Lower leg skin (tissue), 4 donors: ENCODE measurements at regions not wholly inside any gene's neighbourhood (a gene's known extent, or its start where the extent isn't known, plus 50 kb on each side); places are given as distances from the start of the nearest gene placed in this dataset.
A peak's percentile ranks its signal among the peaks of the same experiment; 100 is the strongest.

Source experiments
- DNase-seq, 2 donors: peaks; one replicate each; pipeline ENCODE4 v3.0.0-alpha.2; 2019; ENCODE audit warnings: low spot score in 2 of 2
- H3K4me3 ChIP-seq: fragments of 200-600 bp; sonication (generic); 2 replicates; pipeline ENCODE4 v1.5.1; 2017; ENCODE audit warnings: mild to moderate bottlenecking, low read depth; ENCODE audit not compliant: poor library complexity, severe bottlenecking
- CTCF ChIP-seq, 3 donors: fragments of 450-650 bp; IDR thresholded peaks; one replicate each; pipeline ENCODE4 v1.5.1; 2016; ENCODE audit warnings: antibody characterized with exemption in 3 of 3, mild to moderate bottlenecking in 3 of 3, moderate library complexity in 2 of 3
- POLR2A ChIP-seq, 2 donors: fragments of 450-650 bp; IDR thresholded peaks; one replicate each; pipeline ENCODE4 v1.6.1; 2016 to 2017; ENCODE audit warnings: antibody characterized with exemption in 2 of 2, mild to moderate bottlenecking in 1 of 2, moderate library complexity in 1 of 2
- WGBS, 2 donors: methylation state at CpG; one replicate each; pipeline ENCODE4 v1.1.5; 2018; 5-methylcytosine and 5-hydroxymethylcytosine counted together
- intact Hi-C: fragments of 100-400 bp; cut with DNase I; formaldehyde crosslinking; loops from one replicate; pipeline ENCODE4 v1.15.0; 2023; ENCODE audit warnings: low total_unique reads

- intact Hi-C loops: no loop called here
- no peak for TF ChIP-seq POLR2A (IDR thresholded peaks at IDR 0.05)
- TF ChIP-seq CTCF (IDR thresholded peaks at IDR 0.05): no peak
- DNase-seq: peak in 1 of 2 donors; percentile 79
- WGBS, 2 donors: 87 to 92% methylated on average over 8 of the region's 8 CpGs
- no peak overlapping the region for H3K4me3 ChIP-seq
These were observed 274.9 kb downstream of the HAPSTR1 start for GRCh38 chr16:9366048-9366969.

GRCh38 chr16:9370061-9370491 is 278.6 kb downstream of the HAPSTR1 start:
- intact Hi-C loops: no loop called here
- 73 to 80% methylated on average over 9 of the region's 9 CpGs for WGBS, 2 donors
- H3K4me3 ChIP-seq: no peak overlapping the region
- TF ChIP-seq POLR2A (IDR thresholded peaks at IDR 0.05) (no peak), CTCF (IDR thresholded peaks at IDR 0.05) (no peak)
- DNase-seq: no peak

GRCh38 chr16:9371713-9372448 is 280.4 kb downstream of the HAPSTR1 start:
- intact Hi-C loops: no loop called here
- no peak for TF ChIP-seq CTCF (IDR thresholded peaks at IDR 0.05)
- TF ChIP-seq POLR2A (IDR thresholded peaks at IDR 0.05): no peak
- WGBS, 2 donors: 80 to 90% methylated on average over 8 of the region's 8 CpGs
- no peak for DNase-seq
- no peak overlapping the region for H3K4me3 ChIP-seq

- H3K4me3 ChIP-seq: no peak overlapping the region
- intact Hi-C loops: no loop called here
- no peak for DNase-seq
- TF ChIP-seq POLR2A (IDR thresholded peaks at IDR 0.05) (no peak), CTCF (IDR thresholded peaks at IDR 0.05) (no peak)
- WGBS, 2 donors: 61 to 69% methylated on average over 13 of the region's 13 CpGs
These were observed 281.8 kb downstream of the HAPSTR1 start for GRCh38 chr16:9372934-9373890.

- WGBS, 2 donors: 41 to 42% methylated on average over 7 of the region's 7 CpGs
These were observed 282.6 kb downstream of the HAPSTR1 start for GRCh38 chr16:9374061-9374460.

More at GRCh38 chr16:9374061-9374460, 282.6 kb downstream of the HAPSTR1 start:
- intact Hi-C loops: no loop called here
- no peak for TF ChIP-seq POLR2A (IDR thresholded peaks at IDR 0.05)
- no peak for TF ChIP-seq CTCF (IDR thresholded peaks at IDR 0.05)
- H3K4me3 ChIP-seq: no peak overlapping the region
- no peak for DNase-seq
